Upper lobe of right lung (tissue), 1 donor: ENCODE measurements at regions not wholly inside any gene's neighbourhood (a gene's known extent, or its start where the extent isn't known, plus 50 kb on each side); places are given as distances from the start of the nearest gene placed in this dataset.

Source experiments
- ATAC-seq: fragments of 200-7000 bp; cut with Tn5 transposase; one replicate; pipeline ENCODE4 v1.9.1; 2020; ENCODE audit warnings: mild to moderate bottlenecking, moderate library complexity
- DNase-seq: peaks from one replicate; pipeline ENCODE4 v3.0.0-alpha.2; 2020
- H3K27ac ChIP-seq: fragments of 200-600 bp; one replicate; pipeline ENCODE4 v1.8.0; 2022
- H3K27me3 ChIP-seq: fragments of 200-600 bp; one replicate; pipeline ENCODE4 v1.8.0; 2022; ENCODE audit warnings: mild to moderate bottlenecking
- H3K36me3 ChIP-seq: fragments of 200-600 bp; one replicate; pipeline ENCODE4 v1.8.0; 2022
- H3K4me1 ChIP-seq: fragments of 200-600 bp; one replicate; pipeline ENCODE4 v1.8.0; 2022
- H3K4me3 ChIP-seq: fragments of 200-600 bp; one replicate; pipeline ENCODE4 v1.8.0; 2022; ENCODE audit warnings: mild to moderate bottlenecking
- H3K9me3 ChIP-seq: fragments of 200-600 bp; one replicate; pipeline ENCODE4 v1.8.0; 2022
- CTCF ChIP-seq: fragments of 200-600 bp; IDR thresholded peaks from one replicate; pipeline ENCODE4 v1.8.0; 2022; ENCODE audit warnings: antibody characterized with exemption
- intact Hi-C: fragments of 100-400 bp; cut with DNase I; formaldehyde crosslinking; loops from one replicate; pipeline ENCODE4 v1.11.0; 2022
- donor health status: DM: no; HTN: yes; CAD: no; lungs with severe emphysema.

GRCh38 chr5:87829217-87829551 is 416.5 kb upstream of the CCNH start:
- H3K36me3 ChIP-seq = no peaks in the 10 kb centered on the region
- no peak overlapping the region for H3K4me3 ChIP-seq
- H3K27ac ChIP-seq = no peak overlapping the region
- ATAC-seq (no peak), DNase-seq (no peak)
- intact Hi-C loops = no loop called here
- H3K27me3 ChIP-seq = no peaks in the 10 kb centered on the region
- H3K4me1 ChIP-seq = no peaks in the 10 kb centered on the region
- no peak for TF ChIP-seq CTCF
- no peaks in the 10 kb centered on the region for H3K9me3 ChIP-seq

GRCh38 chr5:87828545-87829216 is 416.0 kb upstream of the CCNH start:
- Histone ChIP-seq H3K36me3 (no peaks in the 10 kb centered on the region), H3K4me1 (no peaks in the 10 kb centered on the region), H3K27ac (no peak overlapping the region), H3K4me3 (no peak overlapping the region), H3K27me3 (no peaks in the 10 kb centered on the region), H3K9me3 (no peaks in the 10 kb centered on the region)
- intact Hi-C loops = no loop called here
- DNase-seq (no peak), ATAC-seq (no peak)
- TF ChIP-seq CTCF = no peak

- H3K4me3 ChIP-seq = no peak overlapping the region
- no peaks in the 10 kb centered on the region for H3K4me1 ChIP-seq
- H3K36me3 ChIP-seq = no peaks in the 10 kb centered on the region
- intact Hi-C loops = no loop called here
- no peak for DNase-seq
- no peaks in the 10 kb centered on the region for H3K9me3 ChIP-seq
- no peak overlapping the region for H3K27ac ChIP-seq
- no peaks in the 10 kb centered on the region for H3K27me3 ChIP-seq
- no peak for ATAC-seq
- no peak for TF ChIP-seq CTCF
Measured at GRCh38 chr5:87827539-87827938, 414.8 kb upstream of the CCNH start.

- Histone ChIP-seq H3K27ac (no peak overlapping the region), H3K4me1 (no peaks in the 10 kb centered on the region), H3K36me3 (no peaks in the 10 kb centered on the region), H3K9me3 (no peaks in the 10 kb centered on the region), H3K4me3 (no peak overlapping the region), H3K27me3 (no peaks in the 10 kb centered on the region)
- DNase-seq (no peak), ATAC-seq (no peak)
- intact Hi-C loops = no loop called here
- TF ChIP-seq CTCF = no peak
Measured at GRCh38 chr5:87826507-87826906, 413.8 kb upstream of the CCNH start.

- no peak for ATAC-seq
- Histone ChIP-seq H3K27me3 (no peaks in the 10 kb centered on the region), H3K4me3 (no peak overlapping the region), H3K9me3 (no peaks in the 10 kb centered on the region), H3K36me3 (no peaks in the 10 kb centered on the region), H3K4me1 (no peaks in the 10 kb centered on the region), H3K27ac (no peak overlapping the region)
- TF ChIP-seq CTCF = no peak
- DNase-seq = no peak
- intact Hi-C loops = no loop called here
Measured at GRCh38 chr5:87825583-87825982, 412.9 kb upstream of the CCNH start.

- Histone ChIP-seq H3K9me3 (peaks cover 3% of the 10 kb centered on the region), H3K4me1 (no peaks in the 10 kb centered on the region), H3K27ac (no peak overlapping the region), H3K4me3 (no peak overlapping the region), H3K27me3 (no peaks in the 10 kb centered on the region), H3K36me3 (no peaks in the 10 kb centered on the region)
- intact Hi-C loops = no loop called here
- ATAC-seq = no peak
- TF ChIP-seq CTCF = no peak
- DNase-seq = no peak
Measured at GRCh38 chr5:87807783-87808182, 395.1 kb upstream of the CCNH start.
